OCI-LY3 (cell line): ENCODE measurements at regions not wholly inside any gene's neighbourhood (a gene's known extent, or its start where the extent isn't known, plus 50 kb on each side); places are given as distances from the start of the nearest gene placed in this dataset.
"Not testable (repeated sequence)": the region's sequence is repeated elsewhere in the genome, so short reads cannot be mapped to it uniquely, and the experiment has no call there.

Experiments
- H2AFZ ChIP-seq: fragments of 200-600, 300-600 bp; shearing (Covaris generic); 2 replicates; pipeline ENCODE4 v1.6.0; 2014; ENCODE audit warnings: antibody characterized with exemption, low read depth, low read length
- H3K27ac ChIP-seq: fragments of 200-600, 300-600 bp; sonication (generic); 2 replicates; pipeline ENCODE4 v1.5.1; 2014; ENCODE audit warnings: mild to moderate bottlenecking, low read length, moderate library complexity, mixed read lengths
- H3K27me3 ChIP-seq: fragments of 200-600, 300-600 bp; sonication (generic); 2 replicates; pipeline ENCODE4 v1.6.1; 2014; ENCODE audit warnings: low read depth, low read length, mixed read lengths
- H3K36me3 ChIP-seq: fragments of 200-600, 300-600 bp; sonication (generic); replicated peaks from 2 replicates; pipeline ENCODE3; 2014; ENCODE audit warnings: low read depth, low read length, mixed read lengths
- H3K4me1 ChIP-seq: fragments of 300-600, 200-600 bp; sonication (generic); 2 replicates; pipeline ENCODE4 v1.6.1; 2014; ENCODE audit warnings: low read length, mixed read lengths
- H3K4me2 ChIP-seq: fragments of 200-600, 300-600 bp; sonication (generic); 2 replicates; pipeline ENCODE4 v1.6.1; 2014; ENCODE audit warnings: low read length, mixed read lengths
- H3K4me3 ChIP-seq: fragments of 300-600, 200-600 bp; sonication (generic); 2 replicates; pipeline ENCODE4 v1.5.1; 2014; ENCODE audit warnings: antibody characterized with exemption, mild to moderate bottlenecking, low read length, moderate library complexity
- H3K79me2 ChIP-seq: fragments of 300-600, 200-600 bp; shearing (Covaris generic); 2 replicates; pipeline ENCODE4 v1.6.1; 2014; ENCODE audit warnings: mild to moderate bottlenecking, low read length, mixed read lengths
- H3K9ac ChIP-seq: fragments of 300-600, 200-600 bp; shearing (Covaris generic); 2 replicates; pipeline ENCODE4 v1.6.0; 2014; ENCODE audit warnings: mild to moderate bottlenecking, low read length, moderate library complexity
- H3K9me3 ChIP-seq: fragments of 200-600, 300-600 bp; shearing (Covaris generic); 2 replicates; pipeline ENCODE4 v1.6.1; 2014; ENCODE audit warnings: low read length, mixed read lengths; ENCODE audit not compliant: insufficient read depth
- H4K20me1 ChIP-seq: fragments of 200-600, 300-600 bp; sonication (generic); 2 replicates; pipeline ENCODE4 v1.6.1; 2016; ENCODE audit warnings: low read length, mixed read lengths; ENCODE audit not compliant: insufficient read depth
- EZH2phosphoT487 ChIP-seq: fragments of 200-600 bp; shearing (Covaris generic); IDR thresholded peaks from 2 replicates; pipeline ENCODE4 v1.6.1; 2018; ENCODE audit warnings: antibody characterized with exemption, mixed run types, low read depth
- TF ChIP-seq, protein P1 (sequence below): fragments of 200-600, 300-600 bp; sonication (generic); IDR thresholded peaks from 2 replicates; pipeline ENCODE4 v1.5.1; 2014; ENCODE audit warnings: antibody characterized with exemption, low read length, low read depth

GRCh38 chr13:25005050-25005497, 90.9 kb upstream of the PABPC3 start:
- Histone ChIP-seq H3K27me3 (peaks cover 19% of the 10 kb centered on the region), H3K4me3 (peak overlapping the region; percentile 36), H3K4me2 (peak overlapping the region; percentile 42)
- H2AFZ ChIP-seq, H4K20me1 ChIP-seq, H3K9me3 ChIP-seq, H3K79me2 ChIP-seq, H3K36me3 ChIP-seq, H3K4me1 ChIP-seq, H3K27ac ChIP-seq, H3K9ac ChIP-seq: not testable (repeated sequence)
- TF ChIP-seq, protein P1, sequence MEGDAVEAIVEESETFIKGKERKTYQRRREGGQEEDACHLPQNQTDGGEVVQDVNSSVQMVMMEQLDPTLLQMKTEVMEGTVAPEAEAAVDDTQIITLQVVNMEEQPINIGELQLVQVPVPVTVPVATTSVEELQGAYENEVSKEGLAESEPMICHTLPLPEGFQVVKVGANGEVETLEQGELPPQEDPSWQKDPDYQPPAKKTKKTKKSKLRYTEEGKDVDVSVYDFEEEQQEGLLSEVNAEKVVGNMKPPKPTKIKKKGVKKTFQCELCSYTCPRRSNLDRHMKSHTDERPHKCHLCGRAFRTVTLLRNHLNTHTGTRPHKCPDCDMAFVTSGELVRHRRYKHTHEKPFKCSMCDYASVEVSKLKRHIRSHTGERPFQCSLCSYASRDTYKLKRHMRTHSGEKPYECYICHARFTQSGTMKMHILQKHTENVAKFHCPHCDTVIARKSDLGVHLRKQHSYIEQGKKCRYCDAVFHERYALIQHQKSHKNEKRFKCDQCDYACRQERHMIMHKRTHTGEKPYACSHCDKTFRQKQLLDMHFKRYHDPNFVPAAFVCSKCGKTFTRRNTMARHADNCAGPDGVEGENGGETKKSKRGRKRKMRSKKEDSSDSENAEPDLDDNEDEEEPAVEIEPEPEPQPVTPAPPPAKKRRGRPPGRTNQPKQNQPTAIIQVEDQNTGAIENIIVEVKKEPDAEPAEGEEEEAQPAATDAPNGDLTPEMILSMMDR, result peak; percentile 63

DNA sequence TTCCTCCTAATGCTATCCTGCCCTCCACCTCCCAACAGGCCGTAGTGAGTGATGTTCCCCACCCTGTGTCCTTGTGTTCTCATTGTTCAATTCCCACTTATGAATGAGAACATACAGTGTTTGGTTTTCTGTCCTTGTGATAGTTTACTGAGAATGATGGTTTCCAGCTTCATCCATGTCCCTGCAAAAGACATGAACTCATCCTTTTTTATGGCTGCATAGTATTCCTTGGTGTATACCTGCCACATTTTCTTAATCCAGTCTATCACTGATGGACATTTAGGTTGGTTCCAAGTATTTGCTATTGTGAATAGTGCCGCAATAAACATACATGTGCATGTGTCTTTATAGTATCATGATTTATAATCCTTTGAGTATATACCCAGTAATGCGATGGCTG, 88.5 kb upstream of the PABPC3 start:
- peaks cover 14% of the 10 kb centered on the region for H3K27me3 ChIP-seq
- H3K36me3 ChIP-seq, H3K79me2 ChIP-seq, H3K9ac ChIP-seq, H4K20me1 ChIP-seq, H3K4me2 ChIP-seq, H2AFZ ChIP-seq, H3K9me3 ChIP-seq, H3K4me3 ChIP-seq, H3K4me1 ChIP-seq, H3K27ac ChIP-seq: not testable (repeated sequence)

DNA sequence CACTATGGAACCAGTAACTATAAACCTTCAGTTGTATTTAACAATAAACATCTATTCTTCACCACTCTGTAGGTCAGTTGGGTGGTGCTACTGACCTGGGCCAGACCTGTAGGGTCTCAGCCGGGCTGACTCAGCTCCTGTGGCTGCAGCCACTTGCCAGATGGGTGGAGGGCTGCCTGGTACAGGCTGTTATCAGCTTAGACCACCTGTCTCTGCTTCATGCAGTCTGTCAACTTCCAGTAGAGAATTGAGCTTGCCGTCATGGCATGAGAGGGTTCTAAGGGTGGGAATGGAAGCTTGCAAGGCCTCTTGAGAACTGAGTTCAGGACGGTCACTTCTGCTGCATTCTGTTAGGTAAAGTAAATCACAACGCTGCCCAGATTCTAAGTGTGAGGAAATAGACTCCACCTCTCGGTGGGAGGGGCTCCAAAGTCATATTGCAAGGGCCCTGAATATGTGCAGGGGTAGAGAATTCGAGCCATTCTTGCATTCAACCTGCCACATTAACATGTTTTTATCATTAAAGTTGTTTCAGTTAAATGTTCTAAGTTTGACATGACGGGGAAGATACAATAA, 81.5 kb upstream of the PABPC3 start:
- H3K9ac ChIP-seq, H2AFZ ChIP-seq, H3K9me3 ChIP-seq, H3K27me3 ChIP-seq, H3K4me1 ChIP-seq, H3K27ac ChIP-seq, H3K4me2 ChIP-seq, H3K79me2 ChIP-seq, H3K36me3 ChIP-seq, H3K4me3 ChIP-seq, H4K20me1 ChIP-seq: not testable (repeated sequence)

GRCh38 chr13:25017176-25017575, 78.8 kb upstream of the PABPC3 start:
- H3K4me1 ChIP-seq, H4K20me1 ChIP-seq, H3K27ac ChIP-seq, H3K9me3 ChIP-seq, H3K36me3 ChIP-seq, H3K79me2 ChIP-seq: not testable (repeated sequence)
- peak overlapping the region; percentile 98 for H2AFZ ChIP-seq
- H3K9ac ChIP-seq, result peak overlapping the region; percentile 74
- peak overlapping the region; percentile 99 for H3K4me2 ChIP-seq
- H3K4me3 ChIP-seq, result peak overlapping the region; percentile 87
- peaks cover 11% of the 10 kb centered on the region; the same call in 1 of the 2 replicates for H3K27me3 ChIP-seq

GRCh38 chr13:25017808-25018728, 77.9 kb upstream of the PABPC3 start:
- Histone ChIP-seq H3K4me3 (peak overlapping the region; percentile 87), H3K4me2 (peak overlapping the region; percentile 99), H3K27ac (0 out of 2 replicates have a peak overlapping the region, but pooled peaks have one; percentile 21), H3K27me3 (peaks cover 14% of the 10 kb centered on the region; the same call in 1 of the 2 replicates), H3K9ac (peak overlapping the region; percentile 74), H2AFZ (peak overlapping the region; percentile 98)
- not testable (repeated sequence) for H3K4me1 ChIP-seq, H3K36me3 ChIP-seq, H3K9me3 ChIP-seq, H3K79me2 ChIP-seq, H4K20me1 ChIP-seq

- Histone ChIP-seq H2AFZ (no peak overlapping the region; the same call in 1 of the 2 replicates), H3K27me3 (peaks cover 15% of the 10 kb centered on the region; the same call in 1 of the 2 replicates), H3K4me3 (peak overlapping the region; percentile 87), H3K36me3 (no peaks in the 10 kb centered on the region), H3K79me2 (no peaks in the 10 kb centered on the region), H3K9ac (peak overlapping the region; percentile 74; the same call in 1 of the 2 replicates), H3K4me2 (peak overlapping the region; percentile 99), H4K20me1 (no peaks in the 10 kb centered on the region), H3K27ac (no peak overlapping the region), H3K9me3 (no peaks in the 10 kb centered on the region), H3K4me1 (peaks cover 10% of the 10 kb centered on the region)
- no peak for TF ChIP-seq EZH2phosphoT487
- TF ChIP-seq, protein P1, result no peak
Observed at GRCh38 chr13:25018729-25019115, 77.2 kb upstream of the PABPC3 start.

GRCh38 chr13:25019741-25020140, 76.2 kb upstream of the PABPC3 start:
- H3K4me3 ChIP-seq, H3K9me3 ChIP-seq, H3K79me2 ChIP-seq, H2AFZ ChIP-seq, H4K20me1 ChIP-seq, H3K4me1 ChIP-seq, H3K9ac ChIP-seq, H3K4me2 ChIP-seq, H3K36me3 ChIP-seq, H3K27ac ChIP-seq: not testable (repeated sequence)
- H3K27me3 ChIP-seq, result peaks cover 25% of the 10 kb centered on the region
